B cell (primary cell): ENCODE measurements at regions not wholly inside any gene's neighbourhood (a gene's known extent, or its start where the extent isn't known, plus 50 kb on each side); places are given as distances from the start of the nearest gene placed in this dataset.

Experiments used
- CTCF ChIP-seq: fragments of 200-600 bp; IDR thresholded peaks from one replicate; pipeline ENCODE4 v1.8.0; 2022; ENCODE audit warnings: antibody characterized with exemption, mild to moderate bottlenecking
- EZH2 ChIP-seq: IDR thresholded peaks from 2 replicates; pipeline ENCODE4 v1.6.1; 2012; ENCODE audit warnings: borderline replicate concordance, low read depth, mild to moderate bottlenecking, moderate library complexity, low read length; ENCODE audit not compliant: insufficient read depth, poor library complexity, severe bottlenecking

GRCh38 chr20:50305636-50306477 lies 115.2 kb downstream of the CEBPB start:
- TF ChIP-seq CTCF (no peak), EZH2 (no peak)
